HEK293 (cell line): ENCODE measurements at regions not wholly inside any gene's neighbourhood (a gene's known extent, or its start where the extent isn't known, plus 50 kb on each side); places are given as distances from the start of the nearest gene placed in this dataset.
"Not testable (repeated sequence)": the region's sequence is repeated elsewhere in the genome, so short reads cannot be mapped to it uniquely, and the experiment has no call there.

Experiments used
- CTCF ChIA-PET: fragments of 350-600 bp; formaldehyde crosslinking; extraction: SDS; loops from one replicate; lab custom pipeline; 2021; ENCODE audit warnings: antibody characterized with exemption; lab: Yijun Ruan, JAX
- POLR2A ChIA-PET: fragments of 300-600 bp; formaldehyde crosslinking; extraction: SDS; loops from one replicate; lab custom pipeline; 2020; ENCODE audit warnings: antibody characterized with exemption, inconsistent platforms; lab: Yijun Ruan, JAX
- H3K27ac ChIP-seq: fragments of 200-500 bp; sonication (Bioruptor generic); 2 replicates; pipeline ENCODE4 v1.5.1; 2014; ENCODE audit warnings: low read depth, low read length, control low read depth, inconsistent platforms; ENCODE audit errors: extremely low read depth
- H3K36me3 ChIP-seq, 2 experiments: fragments of 200-500 bp in 1 of 2; sonication (Bioruptor generic) in 1 of 2; 1 replicate in 1 of 2; 2 replicates in 1 of 2; pipeline ENCODE4 v1.5.1; 2014 to 2017; ENCODE audit warnings: inconsistent platforms in 2 of 2, low read length in 2 of 2; ENCODE audit not compliant: control insufficient read depth in 2 of 2, insufficient read depth in 1 of 2
- H3K4me1 ChIP-seq: fragments of 200-500 bp; sonication (Bioruptor generic); 2 replicates; pipeline ENCODE4 v1.5.1; 2014; ENCODE audit warnings: mild to moderate bottlenecking, low read length, inconsistent platforms; ENCODE audit not compliant: control insufficient read depth, insufficient read depth
- H3K4me3 ChIP-seq: 2 replicates; pipeline ENCODE4 v1.5.1; 2011; ENCODE audit warnings: low read depth, mild to moderate bottlenecking, control low read depth, low read length, moderate library complexity
- H3K9me3 ChIP-seq: fragments of 200-500 bp; sonication (Bioruptor generic); 2 replicates; pipeline ENCODE4 v1.5.1; 2014; ENCODE audit warnings: low read depth, low read length, inconsistent platforms; ENCODE audit not compliant: control insufficient read depth, insufficient read depth
- IKZF3 ChIP-seq: fragments of 450-650 bp; IDR thresholded peaks from 2 replicates; pipeline ENCODE4 v1.5.0; 2018; ENCODE audit warnings: missing biosample characterization, mild to moderate bottlenecking, missing genetic modification characterization, moderate library complexity
- ZFP41 ChIP-seq: fragments of 450-650 bp; formaldehyde crosslinking; IDR thresholded peaks from 2 replicates; pipeline ENCODE4 v1.5.1; 2016; ENCODE audit warnings: missing biosample characterization, missing genetic modification characterization, borderline replicate concordance
- ZNF10 ChIP-seq: fragments of 450-650 bp; formaldehyde crosslinking; IDR thresholded peaks from 2 replicates; pipeline ENCODE4 v1.5.1; 2017; ENCODE audit warnings: missing biosample characterization, missing genetic modification characterization
- ZNF146 ChIP-seq: fragments of 450-650 bp; formaldehyde crosslinking; IDR thresholded peaks from 2 replicates; pipeline ENCODE4 v1.5.1; 2016; ENCODE audit warnings: missing biosample characterization, missing genetic modification characterization
- ZNF239 ChIP-seq: fragments of 450-650 bp; formaldehyde crosslinking; IDR thresholded peaks from 2 replicates; pipeline ENCODE4 v1.5.1; 2016; ENCODE audit warnings: missing biosample characterization, missing genetic modification characterization
- ZNF266 ChIP-seq: fragments of 450-650 bp; formaldehyde crosslinking; IDR thresholded peaks from 2 replicates; pipeline ENCODE4 v1.5.1; 2016; ENCODE audit warnings: missing biosample characterization, missing genetic modification characterization, low read depth
- ZNF350 ChIP-seq: fragments of 450-650 bp; formaldehyde crosslinking; IDR thresholded peaks from 2 replicates; pipeline ENCODE4 v1.5.0; 2017; ENCODE audit warnings: missing biosample characterization, mild to moderate bottlenecking, missing genetic modification characterization
- ZNF394 ChIP-seq: fragments of 450-650 bp; formaldehyde crosslinking; IDR thresholded peaks from 2 replicates; pipeline ENCODE4 v1.5.1; 2016; ENCODE audit warnings: missing biosample characterization, missing genetic modification characterization, mild to moderate bottlenecking, moderate library complexity, borderline replicate concordance
- ZNF404 ChIP-seq: fragments of 450-650 bp; formaldehyde crosslinking; IDR thresholded peaks from 2 replicates; pipeline ENCODE4 v1.5.1; 2017; ENCODE audit warnings: missing biosample characterization, missing genetic modification characterization
- ZNF423 ChIP-seq: fragments of 450-650 bp; formaldehyde crosslinking; IDR thresholded peaks from 2 replicates; pipeline ENCODE4 v1.5.1; 2016; ENCODE audit warnings: missing biosample characterization, missing genetic modification characterization
- ZNF544 ChIP-seq: fragments of 450-650 bp; formaldehyde crosslinking; IDR thresholded peaks from 2 replicates; pipeline ENCODE4 v1.5.0; 2017; ENCODE audit warnings: missing biosample characterization, missing genetic modification characterization
- ZNF626 ChIP-seq: fragments of 450-650 bp; sonication (Bioruptor Pico); formaldehyde crosslinking; IDR thresholded peaks from 2 replicates; pipeline ENCODE4 v1.5.1; 2018; ENCODE audit warnings: missing biosample characterization, missing genetic modification characterization, inconsistent platforms
- ZNF629 ChIP-seq: fragments of 450-650 bp; formaldehyde crosslinking; IDR thresholded peaks from 2 replicates; pipeline ENCODE4 v1.5.1; 2017; ENCODE audit warnings: missing biosample characterization, missing genetic modification characterization
- ZNF670 ChIP-seq: fragments of 450-650 bp; formaldehyde crosslinking; IDR thresholded peaks from 2 replicates; pipeline ENCODE4 v1.5.1; 2016; ENCODE audit warnings: missing biosample characterization, missing genetic modification characterization, low read depth
- ZNF701 ChIP-seq: fragments of 450-650 bp; formaldehyde crosslinking; IDR thresholded peaks from 2 replicates; pipeline ENCODE4 v1.5.1; 2016; ENCODE audit warnings: missing biosample characterization, missing genetic modification characterization
- ZNF768 ChIP-seq: fragments of 450-650 bp; formaldehyde crosslinking; IDR thresholded peaks from 2 replicates; pipeline ENCODE4 v1.5.1; 2018; ENCODE audit warnings: missing biosample characterization, mild to moderate bottlenecking, missing genetic modification characterization
- ZNF791 ChIP-seq: fragments of 450-650 bp; formaldehyde crosslinking; IDR thresholded peaks from 2 replicates; pipeline ENCODE4 v1.5.1; 2016; ENCODE audit warnings: missing biosample characterization, missing genetic modification characterization
- ZSCAN16 ChIP-seq: fragments of 450-650 bp; formaldehyde crosslinking; IDR thresholded peaks from 2 replicates; pipeline ENCODE4 v1.5.1; 2016; ENCODE audit warnings: missing biosample characterization, missing genetic modification characterization
- TF ChIP-seq, protein P1 (sequence below): fragments of 450-650 bp; formaldehyde crosslinking; IDR thresholded peaks from 2 replicates; pipeline ENCODE4 v1.5.1; 2017; ENCODE audit warnings: missing biosample characterization, missing genetic modification characterization
- TF ChIP-seq, protein P2 (sequence below): fragments of 450-650 bp; formaldehyde crosslinking; IDR thresholded peaks from 2 replicates; pipeline ENCODE4 v1.5.1; 2016; ENCODE audit warnings: missing biosample characterization, missing genetic modification characterization, low read depth
- TF ChIP-seq, protein P3 (sequence below): fragments of 450-650 bp; formaldehyde crosslinking; IDR thresholded peaks from 2 replicates; pipeline ENCODE4 v1.5.1; 2016; ENCODE audit warnings: missing biosample characterization, missing genetic modification characterization
- TF ChIP-seq, protein P4 (sequence below): fragments of 450-650 bp; formaldehyde crosslinking; IDR thresholded peaks from 2 replicates; pipeline ENCODE4 v1.5.1; 2016; ENCODE audit warnings: missing biosample characterization, missing genetic modification characterization

DNA sequence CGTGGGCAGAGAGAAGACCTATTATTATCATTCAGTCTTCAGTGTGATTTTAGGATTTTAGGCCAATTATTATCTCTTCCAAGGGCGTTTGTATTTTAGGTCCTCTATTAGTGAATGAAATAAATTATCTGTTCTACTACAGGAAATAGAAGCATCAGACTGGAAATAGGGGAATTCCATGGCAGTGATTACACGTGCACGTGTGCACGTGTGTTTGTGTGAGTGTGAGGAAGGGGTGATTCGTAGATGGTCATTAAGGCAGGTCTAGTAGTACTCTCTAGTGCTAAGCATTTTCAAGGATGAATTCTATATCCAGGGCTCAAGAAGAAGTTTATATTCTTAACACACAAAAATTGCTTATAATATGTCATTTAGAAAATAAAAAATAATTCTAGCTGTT, 623.2 kb downstream of the GATA3 start (continued):
- TF ChIP-seq, protein P1, sequence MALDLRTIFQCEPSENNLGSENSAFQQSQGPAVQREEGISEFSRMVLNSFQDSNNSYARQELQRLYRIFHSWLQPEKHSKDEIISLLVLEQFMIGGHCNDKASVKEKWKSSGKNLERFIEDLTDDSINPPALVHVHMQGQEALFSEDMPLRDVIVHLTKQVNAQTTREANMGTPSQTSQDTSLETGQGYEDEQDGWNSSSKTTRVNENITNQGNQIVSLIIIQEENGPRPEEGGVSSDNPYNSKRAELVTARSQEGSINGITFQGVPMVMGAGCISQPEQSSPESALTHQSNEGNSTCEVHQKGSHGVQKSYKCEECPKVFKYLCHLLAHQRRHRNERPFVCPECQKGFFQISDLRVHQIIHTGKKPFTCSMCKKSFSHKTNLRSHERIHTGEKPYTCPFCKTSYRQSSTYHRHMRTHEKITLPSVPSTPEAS (tag by site-specific recombination) = no peak
- TF ChIP-seq ZNF629 (no peak), ZNF266 (no peak), ZNF701 (no peak), ZNF423 (tag by site-specific recombination) (no peak), ZNF544 (tag by site-specific recombination) (no peak), ZNF768 (tag by site-specific recombination) (no peak), ZNF791 (tag by site-specific recombination) (no peak), ZNF404 (no peak), ZNF394 (no peak)
- TF ChIP-seq, protein P2, sequence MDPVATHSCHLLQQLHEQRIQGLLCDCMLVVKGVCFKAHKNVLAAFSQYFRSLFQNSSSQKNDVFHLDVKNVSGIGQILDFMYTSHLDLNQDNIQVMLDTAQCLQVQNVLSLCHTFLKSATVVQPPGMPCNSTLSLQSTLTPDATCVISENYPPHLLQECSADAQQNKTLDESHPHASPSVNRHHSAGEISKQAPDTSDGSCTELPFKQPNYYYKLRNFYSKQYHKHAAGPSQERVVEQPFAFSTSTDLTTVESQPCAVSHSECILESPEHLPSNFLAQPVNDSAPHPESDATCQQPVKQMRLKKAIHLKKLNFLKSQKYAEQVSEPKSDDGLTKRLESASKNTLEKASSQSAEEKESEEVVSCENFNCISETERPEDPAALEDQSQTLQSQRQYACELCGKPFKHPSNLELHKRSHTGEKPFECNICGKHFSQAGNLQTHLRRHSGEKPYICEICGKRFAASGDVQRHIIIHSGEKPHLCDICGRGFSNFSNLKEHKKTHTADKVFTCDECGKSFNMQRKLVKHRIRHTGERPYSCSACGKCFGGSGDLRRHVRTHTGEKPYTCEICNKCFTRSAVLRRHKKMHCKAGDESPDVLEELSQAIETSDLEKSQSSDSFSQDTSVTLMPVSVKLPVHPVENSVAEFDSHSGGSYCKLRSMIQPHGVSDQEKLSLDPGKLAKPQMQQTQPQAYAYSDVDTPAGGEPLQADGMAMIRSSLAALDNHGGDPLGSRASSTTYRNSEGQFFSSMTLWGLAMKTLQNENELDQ (tag by site-specific recombination) = no peak
- TF ChIP-seq, protein P3, sequence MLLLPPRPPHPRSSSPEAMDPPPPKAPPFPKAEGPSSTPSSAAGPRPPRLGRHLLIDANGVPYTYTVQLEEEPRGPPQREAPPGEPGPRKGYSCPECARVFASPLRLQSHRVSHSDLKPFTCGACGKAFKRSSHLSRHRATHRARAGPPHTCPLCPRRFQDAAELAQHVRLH = no peak

DNA sequence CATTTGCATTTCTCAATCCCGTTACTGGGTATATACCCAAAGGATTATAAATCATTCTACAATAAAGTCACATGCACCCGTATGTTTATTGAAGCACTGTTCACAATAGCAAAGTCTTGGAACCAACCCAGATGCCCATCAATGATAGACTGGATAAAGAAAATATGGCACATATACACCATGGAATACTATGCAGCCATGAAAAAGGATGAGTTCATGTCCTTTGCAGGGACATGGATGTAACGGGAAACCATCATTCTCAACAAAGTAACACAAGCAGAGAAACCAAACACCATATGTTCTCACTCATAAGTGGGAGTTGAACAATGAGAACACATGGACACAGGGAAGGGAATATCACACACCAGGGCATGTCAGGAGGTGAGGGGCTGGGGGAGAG, 630.4 kb downstream of the GATA3 start:
- CTCF ChIA-PET, H3K4me3 ChIP-seq, POLR2A ChIA-PET: not testable (repeated sequence)

DNA sequence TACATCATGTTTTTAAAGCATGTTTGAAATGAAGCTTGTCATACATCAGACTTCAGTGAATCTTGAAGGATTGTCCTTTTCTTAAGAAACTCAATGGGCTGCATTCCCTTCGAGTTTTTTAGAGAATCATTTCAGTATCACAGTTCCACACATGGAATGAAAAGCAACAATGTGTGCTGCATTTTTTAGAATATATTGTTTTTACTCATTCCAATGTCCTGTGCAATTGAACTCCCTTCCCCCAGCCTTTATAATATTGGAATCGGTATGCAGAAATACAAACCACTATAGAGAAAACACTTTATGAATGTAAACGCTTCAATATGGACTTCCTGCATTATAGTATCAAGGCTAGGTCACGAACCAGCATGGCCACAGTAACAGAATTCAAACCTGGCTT, 634.4 kb downstream of the GATA3 start:
- Histone ChIP-seq H3K4me3 (no peak overlapping the region), H3K4me1 (no peaks in the 10 kb centered on the region), H3K27ac (no peak overlapping the region), H3K9me3 (no peaks in the 10 kb centered on the region), H3K36me3 (no peaks in the 10 kb centered on the region)
- POLR2A ChIA-PET = no interaction called here
- CTCF ChIA-PET = no interaction called here
- TF ChIP-seq ZNF239 (no peak), ZNF670 (tag by site-specific recombination) (no peak), IKZF3 (tag by site-specific recombination) (no peak), ZNF350 (tag by site-specific recombination) (no peak), ZNF10 (tag by site-specific recombination) (no peak), ZSCAN16 (tag by site-specific recombination) (no peak), ZNF626 (tag by site-specific recombination) (no peak), ZFP41 (tag by site-specific recombination) (no peak)

More for the DNA sequence above, 630.4 kb downstream of the GATA3 start:
- not testable (repeated sequence) for H3K9me3 ChIP-seq, H3K36me3 ChIP-seq, H3K27ac ChIP-seq, H3K4me1 ChIP-seq
- TF ChIP-seq, protein P3 = 0 out of 2 replicates have a peak, but pooled peaks have one; percentile 29
- peak; percentile 92 for TF ChIP-seq ZNF146 (tag by site-specific recombination)
- TF ChIP-seq, protein P4, sequence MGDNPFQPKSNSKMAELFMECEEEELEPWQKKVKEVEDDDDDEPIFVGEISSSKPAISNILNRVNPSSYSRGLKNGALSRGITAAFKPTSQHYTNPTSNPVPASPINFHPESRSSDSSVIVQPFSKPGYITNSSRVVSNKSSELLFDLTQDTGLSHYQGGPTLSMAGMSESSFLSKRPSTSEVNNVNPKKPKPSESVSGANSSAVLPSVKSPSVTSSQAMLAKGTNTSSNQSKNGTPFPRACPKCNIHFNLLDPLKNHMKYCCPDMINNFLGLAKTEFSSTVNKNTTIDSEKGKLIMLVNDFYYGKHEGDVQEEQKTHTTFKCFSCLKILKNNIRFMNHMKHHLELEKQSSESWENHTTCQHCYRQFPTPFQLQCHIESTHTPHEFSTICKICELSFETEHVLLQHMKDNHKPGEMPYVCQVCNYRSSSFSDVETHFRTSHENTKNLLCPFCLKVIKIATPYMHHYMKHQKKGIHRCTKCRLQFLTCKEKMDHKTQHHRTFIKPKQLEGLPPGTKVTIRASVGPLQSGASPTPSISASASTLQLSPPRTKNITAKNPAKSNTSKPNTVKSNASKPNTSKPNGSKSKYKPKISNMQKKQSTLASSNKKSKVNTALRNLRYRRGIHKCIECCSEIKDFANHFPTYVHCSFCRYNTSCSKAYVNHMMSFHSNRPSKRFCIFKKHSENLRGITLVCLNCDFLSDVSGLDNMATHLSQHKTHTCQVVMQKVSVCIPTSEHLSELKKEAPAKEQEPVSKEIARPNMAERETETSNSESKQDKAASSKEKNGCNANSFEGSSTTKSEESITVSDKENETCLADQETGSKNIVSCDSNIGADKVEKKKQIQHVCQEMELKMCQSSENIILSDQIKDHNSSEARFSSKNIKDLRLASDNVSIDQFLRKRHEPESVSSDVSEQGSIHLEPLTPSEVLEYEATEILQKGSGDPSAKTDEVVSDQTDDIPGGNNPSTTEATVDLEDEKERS (tag by site-specific recombination) = peak; percentile 70; the same call in 1 of the 2 replicates
